HCT116 (cell line): ENCODE measurements at regions not wholly inside any gene's neighbourhood (a gene's known extent, or its start where the extent isn't known, plus 50 kb on each side); places are given as distances from the start of the nearest gene placed in this dataset.

ENCODE experiments used
- ATAC-seq: fragments of 200-7000 bp; cut with Tn5 transposase; 2 replicates; pipeline ENCODE4 v1.9.1; 2020; ENCODE audit warnings: mild to moderate bottlenecking, moderate library complexity
- BruUV-seq: library from RNA; stranded (reverse); fragments of 400-500 nt; replicated peaks from 2 replicates; lab custom pipeline; 2021; lab: Mats Ljungman, UMichigan
- CTCF ChIA-PET: fragments of 300-600 bp; sonication (Branson Sonifier 250); formaldehyde crosslinking; loops from one replicate; lab custom pipeline; 2021; ENCODE audit warnings: antibody characterized with exemption; lab: Charles Lee
- POLR2A ChIA-PET: fragments of 300-600, 350-600 bp; sonication (Branson Sonifier 250); formaldehyde crosslinking; loops from one replicate; lab custom pipeline; 2021; ENCODE audit warnings: antibody characterized with exemption; lab: Charles Lee
- RAD21 ChIA-PET, 2 experiments: fragments of 300-600 bp; sonication (Branson Sonifier 250); formaldehyde crosslinking; loops; one replicate each; lab custom pipeline; 2023; ENCODE audit warnings: low total read pairs in 2 of 2; ENCODE audit not compliant: uncharacterized antibody in 2 of 2, unreplicated experiment in 2 of 2, low non-redundant PET in 1 of 2; lab: Charles Lee
- DNase-seq: peaks from one replicate; pipeline ENCODE4 v3.0.0-alpha.2; 2010; ENCODE audit warnings: low read depth, low spot score
- H2AFZ ChIP-seq: fragments of 200-600 bp; shearing (Covaris generic), sonication (generic); 2 replicates; pipeline ENCODE4 v1.6.1; 2017; ENCODE audit warnings: low read depth, mixed run types, mixed read lengths, antibody characterized with exemption, low read length; ENCODE audit not compliant: poor library complexity, severe bottlenecking
- H3K27ac ChIP-seq: 2 replicates; pipeline ENCODE4 v1.5.1; 2012; ENCODE audit warnings: low read depth, low read length
- H3K27me3 ChIP-seq: fragments of 200-600 bp; sonication (generic); 2 replicates; pipeline ENCODE4 v1.6.1; 2016; ENCODE audit warnings: mixed run types, low read length, mixed read lengths; ENCODE audit not compliant: insufficient read depth
- H3K36me3 ChIP-seq, 2 experiments: fragments of 200-500 bp in 1 of 2; fragments of 200-600 bp in 1 of 2; sonication (Bioruptor generic) in 1 of 2; sonication (generic) in 1 of 2; 2 replicates each; pipeline versions ENCODE4 v1.5.1 to v1.6.1; 2014 to 2016; ENCODE audit warnings: low read length in 2 of 2, inconsistent platforms in 1 of 2, mixed read lengths in 1 of 2, mixed run types in 1 of 2; ENCODE audit not compliant: insufficient read depth in 2 of 2, control insufficient read depth in 1 of 2
- H3K4me1 ChIP-seq, 2 experiments: fragments of 200-600 bp in 1 of 2; sonication (generic) in 1 of 2; 2 replicates each; pipeline versions ENCODE4 v1.5.1 to v1.6.1; 2012 to 2017; ENCODE audit warnings: low read length in 2 of 2, inconsistent platforms in 1 of 2, mild to moderate bottlenecking in 1 of 2, mixed read lengths in 1 of 2, mixed run types in 1 of 2, moderate library complexity in 1 of 2; ENCODE audit not compliant: insufficient read depth in 2 of 2, control insufficient read depth in 1 of 2
- H3K4me2 ChIP-seq: fragments of 200-600 bp; sonication (generic); 2 replicates; pipeline ENCODE4 v1.6.1; 2017; ENCODE audit warnings: mixed run types, low read length, mixed read lengths
- H3K4me3 ChIP-seq, 2 experiments: fragments of 200-600 bp in 1 of 2; sonication (generic) in 1 of 2; replicated peaks in 1 of 2; 2 replicates each; pipeline ENCODE4 v1.5.1; 2011 to 2016; ENCODE audit warnings: low read length in 2 of 2, control low read depth in 1 of 2, low read depth in 1 of 2, mild to moderate bottlenecking in 1 of 2, mixed read lengths in 1 of 2, mixed run types in 1 of 2
- H3K79me2 ChIP-seq: fragments of 200-600 bp; sonication (generic); 2 replicates; pipeline ENCODE4 v1.6.1; 2017; ENCODE audit warnings: mild to moderate bottlenecking, mixed run types, low read length, moderate library complexity, mixed read lengths; ENCODE audit not compliant: insufficient read depth
- H3K9ac ChIP-seq: fragments of 200-600 bp; sonication (generic); 2 replicates; pipeline ENCODE4 v1.6.1; 2016; ENCODE audit warnings: low read length, mixed read lengths
- H3K9me2 ChIP-seq: fragments of 200-600 bp; sonication (generic), shearing (Covaris generic); 2 replicates; pipeline ENCODE4 v1.6.1; 2017; ENCODE audit warnings: mixed run types, mild to moderate bottlenecking, moderate library complexity; ENCODE audit not compliant: insufficient read depth
- H3K9me3 ChIP-seq, 2 experiments: fragments of 200-500 bp in 1 of 2; fragments of 200-600 bp in 1 of 2; sonication (Bioruptor generic) in 1 of 2; sonication (generic) in 1 of 2; 2 replicates each; pipeline ENCODE4 v1.6.1; 2014 to 2017; ENCODE audit warnings: low read length in 2 of 2, mixed read lengths in 2 of 2, inconsistent platforms in 1 of 2, low read depth in 1 of 2, mild to moderate bottlenecking in 1 of 2, mixed run types in 1 of 2, moderate library complexity in 1 of 2; ENCODE audit not compliant: control insufficient read depth in 1 of 2, insufficient read depth in 1 of 2
- H4K20me1 ChIP-seq: fragments of 200-600 bp; sonication (generic), shearing (Covaris generic); 2 replicates; pipeline ENCODE4 v1.6.1; 2017; ENCODE audit warnings: mixed run types, mild to moderate bottlenecking, moderate library complexity; ENCODE audit not compliant: insufficient read depth
- CBX3 ChIP-seq: IDR thresholded peaks from 2 replicates; pipeline ENCODE4 v1.6.1; 2012; ENCODE audit warnings: low read depth
- CEBPB ChIP-seq: IDR thresholded peaks from 2 replicates; pipeline ENCODE4 v1.6.1; 2012; ENCODE audit warnings: low read depth
- EGR1 ChIP-seq: IDR thresholded peaks from 2 replicates; pipeline ENCODE4 v1.6.1; 2012; ENCODE audit warnings: low read depth
- ELF1 ChIP-seq: IDR thresholded peaks from 2 replicates; pipeline ENCODE4 v1.6.1; 2012; ENCODE audit warnings: low read depth, borderline replicate concordance
- EZH2 ChIP-seq: fragments of 200-600 bp; sonication (generic); IDR thresholded peaks from 2 replicates; pipeline ENCODE4 v1.6.1; 2017; ENCODE audit warnings: antibody characterized with exemption, mixed run types
- FOSL1 ChIP-seq: IDR thresholded peaks from 2 replicates; pipeline ENCODE4 v1.6.1; 2012; ENCODE audit warnings: low read depth
- JUND ChIP-seq: IDR thresholded peaks from 2 replicates; pipeline ENCODE4 v1.6.1; 2012
- MAX ChIP-seq: IDR thresholded peaks from 2 replicates; pipeline ENCODE4 v1.6.1; 2012
- POLR2AphosphoS5 ChIP-seq: IDR thresholded peaks from 2 replicates; pipeline ENCODE4 v1.6.1; 2011; ENCODE audit warnings: mild to moderate bottlenecking, low read depth, low read length, moderate library complexity
- REST ChIP-seq: IDR thresholded peaks from 2 replicates; pipeline ENCODE4 v1.6.1; 2012; ENCODE audit warnings: low read depth
- SIN3A ChIP-seq: IDR thresholded peaks from 2 replicates; pipeline ENCODE4 v1.6.1; 2012; ENCODE audit warnings: low read depth
- SP1 ChIP-seq: IDR thresholded peaks from 2 replicates; pipeline ENCODE4 v1.6.1; 2012; ENCODE audit warnings: low read depth
- TCF7L2 ChIP-seq: IDR thresholded peaks from 2 replicates; pipeline ENCODE4 v1.7.0; 2011; ENCODE audit warnings: borderline replicate concordance, inconsistent platforms; ENCODE audit not compliant: insufficient read depth, insufficient read length; ENCODE audit errors: extremely low read depth
- YY1 ChIP-seq: IDR thresholded peaks from 2 replicates; pipeline ENCODE4 v1.6.1; 2011; ENCODE audit warnings: low read length, low read depth, moderate library complexity, mild to moderate bottlenecking; ENCODE audit not compliant: insufficient replicate concordance; ENCODE audit errors: extremely low read depth
- ZBTB33 ChIP-seq: IDR thresholded peaks from 2 replicates; pipeline ENCODE4 v1.6.1; 2011; ENCODE audit warnings: mild to moderate bottlenecking, low read length, moderate library complexity; ENCODE audit not compliant: insufficient replicate concordance; ENCODE audit errors: extremely low read depth
- ZFX ChIP-seq: fragments of 450-650 bp; IDR thresholded peaks from 2 replicates; pipeline ENCODE4 v1.6.1; 2017
- ZNF274 ChIP-seq: fragments of 200-500 bp; sonication (Bioruptor generic); IDR thresholded peaks from 2 replicates; pipeline ENCODE4 v1.6.1; 2014; ENCODE audit warnings: mild to moderate bottlenecking, low read depth, low read length, inconsistent platforms
- intact Hi-C: fragments of 100-400 bp; cut with micrococcal nuclease; formaldehyde crosslinking; loops from 2 replicates; pipeline ENCODE4 v1.10.0; 2022

GRCh38 chr3:72199530-72199929, 414.6 kb upstream of the PROK2 start:
- H4K20me1 ChIP-seq, result no peaks in the 10 kb centered on the region
- POLR2A ChIA-PET, result no interaction called here
- H3K79me2 ChIP-seq, result no peaks in the 10 kb centered on the region
- no TSS peak for BruUV-seq
- no peaks in the 10 kb centered on the region for H3K9me2 ChIP-seq
- H3K4me3 ChIP-seq, result no peak overlapping the region
- intact Hi-C loops, result no loop called here
- no peak for DNase-seq
- H3K27me3 ChIP-seq, result peaks cover 21% of the 10 kb centered on the region
- H3K9ac ChIP-seq, result no peak overlapping the region
- peaks cover 0 to 3% of the 10 kb centered on the region in 2 experiments; a peak in 1 of 4 replicates for H3K9me3 ChIP-seq
- no peak for ATAC-seq
- TF ChIP-seq ZNF274 (no peak), ZFX (no peak)
- H3K4me1 ChIP-seq, result no peaks in the 10 kb centered on the region
- H3K4me2 ChIP-seq, result no peak overlapping the region
- no peaks in the 10 kb centered on the region for H3K36me3 ChIP-seq
- no peak overlapping the region for H2AFZ ChIP-seq
- RAD21 ChIA-PET, result no interaction called here
- CTCF ChIA-PET, result no interaction called here
- no peak overlapping the region for H3K27ac ChIP-seq

GRCh38 chr3:72196377-72196929, 411.5 kb upstream of the PROK2 start:
- no peaks in the 10 kb centered on the region for H3K79me2 ChIP-seq
- no peaks in the 10 kb centered on the region for H4K20me1 ChIP-seq
- DNase-seq (no peak), ATAC-seq (no peak)
- no TSS peak for BruUV-seq
- no peak overlapping the region for H3K4me2 ChIP-seq
- CTCF ChIA-PET, result no interaction called here
- H3K27me3 ChIP-seq, result peaks cover 12% of the 10 kb centered on the region
- H3K9me3 ChIP-seq, result peaks cover 0 to 3% of the 10 kb centered on the region in 2 experiments; a peak in 1 of 4 replicates
- H3K4me1 ChIP-seq, result no peaks in the 10 kb centered on the region
- RAD21 ChIA-PET, result no interaction called here
- POLR2A ChIA-PET, result no interaction called here
- H3K4me3 ChIP-seq, result no peak overlapping the region
- intact Hi-C loops, result no loop called here
- H3K27ac ChIP-seq, result no peak overlapping the region
- H2AFZ ChIP-seq, result no peak overlapping the region
- no peak overlapping the region for H3K9ac ChIP-seq
- H3K36me3 ChIP-seq, result no peaks in the 10 kb centered on the region
- H3K9me2 ChIP-seq, result no peaks in the 10 kb centered on the region
- TF ChIP-seq MAX, result no peak
- TF ChIP-seq CBX3, result no peak
- no peak for TF ChIP-seq REST
- TF ChIP-seq EZH2, result no peak
- no peak for TF ChIP-seq ZNF274
- no peak for TF ChIP-seq CEBPB
- TF ChIP-seq SIN3A, result no peak
- no peak for TF ChIP-seq ELF1
- no peak for TF ChIP-seq JUND
- TF ChIP-seq EGR1, result no peak
- TF ChIP-seq YY1, result no peak
- TF ChIP-seq POLR2AphosphoS5, result no peak
- no peak for TF ChIP-seq ZBTB33
- no peak for TF ChIP-seq SP1
- TF ChIP-seq FOSL1, result no peak
- TF ChIP-seq TCF7L2, result no peak
